RWPE2 (cell line): ENCODE measurements at regions not wholly inside any gene's neighbourhood (a gene's known extent, or its start where the extent isn't known, plus 50 kb on each side); places are given as distances from the start of the nearest gene placed in this dataset.
"Not testable (repeated sequence)": the region's sequence is repeated elsewhere in the genome, so short reads cannot be mapped to it uniquely, and the experiment has no call there.

Experiments used
- ATAC-seq: fragments of 200-7000 bp; cut with Tn5 transposase; 3 replicates; pipeline ENCODE4 v1.9.1; 2021; ENCODE audit warnings: low read depth
- DNase-seq: peaks from one replicate; pipeline ENCODE4 v3.0.0-alpha.2; 2020; ENCODE audit warnings: low spot score
- H3K27ac ChIP-seq: fragments of 450-650 bp; 2 replicates; pipeline ENCODE4 v1.5.1; 2017; ENCODE audit warnings: mild to moderate bottlenecking; ENCODE audit not compliant: poor library complexity, severe bottlenecking
- H3K27me3 ChIP-seq: fragments of 250-450 bp; sonication (Bioruptor Pico); 2 replicates; pipeline ENCODE4 v1.5.1; 2021; ENCODE audit warnings: mild to moderate bottlenecking, moderate library complexity; ENCODE audit not compliant: insufficient read depth, poor library complexity, severe bottlenecking
- H3K36me3 ChIP-seq: fragments of 250-450 bp; sonication (Bioruptor Pico); 2 replicates; pipeline ENCODE4 v1.5.1; 2020; ENCODE audit warnings: low read depth, mild to moderate bottlenecking, moderate library complexity
- H3K4me1 ChIP-seq: fragments of 250-450 bp; sonication (Bioruptor Pico); 2 replicates; pipeline ENCODE4 v1.5.1; 2021; ENCODE audit warnings: mild to moderate bottlenecking, moderate library complexity; ENCODE audit not compliant: insufficient read depth, poor library complexity, severe bottlenecking
- H3K4me3 ChIP-seq: fragments of 250-450 bp; sonication (Bioruptor Pico); 2 replicates; pipeline ENCODE4 v1.5.1; 2021; ENCODE audit warnings: mild to moderate bottlenecking, moderate library complexity; ENCODE audit not compliant: severe bottlenecking
- H3K9me3 ChIP-seq: fragments of 250-450 bp; sonication (Bioruptor Pico); 2 replicates; pipeline ENCODE4 v1.5.1; 2021; ENCODE audit warnings: mild to moderate bottlenecking, moderate library complexity; ENCODE audit not compliant: severe bottlenecking
- CTCF ChIP-seq: fragments of 450-650 bp; IDR thresholded peaks from one replicate; pipeline ENCODE4 v1.5.1; 2017; ENCODE audit warnings: mild to moderate bottlenecking, moderate library complexity; ENCODE audit not compliant: poor library complexity, severe bottlenecking

GRCh38 chrY:7835416-7835815 lies 923.9 kb upstream of the AMELY start:
- Histone ChIP-seq H3K4me3 (no peak overlapping the region), H3K27ac (peak overlapping the region; percentile 2), H3K4me1 (peaks cover 11% of the 10 kb centered on the region), H3K9me3 (no peaks in the 10 kb centered on the region), H3K27me3 (no peaks in the 10 kb centered on the region), H3K36me3 (no peaks in the 10 kb centered on the region)
- ATAC-seq (peak; percentile 99), DNase-seq (no peak)
- no peak for TF ChIP-seq CTCF

GRCh38 chrY:7834284-7834683 lies 922.7 kb upstream of the AMELY start:
- no peaks in the 10 kb centered on the region for H3K36me3 ChIP-seq
- H3K4me1 ChIP-seq, result peaks cover 11% of the 10 kb centered on the region
- no peaks in the 10 kb centered on the region for H3K27me3 ChIP-seq
- DNase-seq, result no peak
- ATAC-seq, result no peak
- H3K27ac ChIP-seq, result no peak overlapping the region
- no peak for TF ChIP-seq CTCF
- no peaks in the 10 kb centered on the region for H3K9me3 ChIP-seq
- no peak overlapping the region for H3K4me3 ChIP-seq

- DNase-seq, ATAC-seq, H3K36me3 ChIP-seq, H3K9me3 ChIP-seq, H3K27me3 ChIP-seq, H3K27ac ChIP-seq, H3K4me3 ChIP-seq: not testable (repeated sequence)
- peaks cover 10% of the 10 kb centered on the region for H3K4me1 ChIP-seq
Measured at GRCh38 chrY:7830881-7831280, 919.3 kb upstream of the AMELY start.

- no peak overlapping the region for H3K27ac ChIP-seq
Measured at GRCh38 chrY:7826533-7826932, 915.0 kb upstream of the AMELY start.

GRCh38 chrY:7825874-7826273 lies 914.3 kb upstream of the AMELY start:
- no peaks in the 10 kb centered on the region for H3K27me3 ChIP-seq
- ATAC-seq, result no peak
- H3K4me3 ChIP-seq, result no peak overlapping the region
- no peaks in the 10 kb centered on the region for H3K36me3 ChIP-seq
- no peak for TF ChIP-seq CTCF
- H3K9me3 ChIP-seq, result no peaks in the 10 kb centered on the region
- H3K27ac ChIP-seq, result no peak overlapping the region
- no peak for DNase-seq
- H3K4me1 ChIP-seq, result peaks cover 7% of the 10 kb centered on the region

More at GRCh38 chrY:7826533-7826932, 915.0 kb upstream of the AMELY start:
- H3K9me3 ChIP-seq, result no peaks in the 10 kb centered on the region
- H3K27me3 ChIP-seq, result no peaks in the 10 kb centered on the region
- no peak overlapping the region for H3K4me3 ChIP-seq
- ATAC-seq, result peak; percentile 33; the same call in 2 of the 3 replicates
- DNase-seq, result no peak
- no peaks in the 10 kb centered on the region for H3K36me3 ChIP-seq
- H3K4me1 ChIP-seq, result peaks cover 3% of the 10 kb centered on the region
- no peak for TF ChIP-seq CTCF
